D341Med (cell line): ENCODE measurements at regions not wholly inside any gene's neighbourhood (a gene's known extent, or its start where the extent isn't known, plus 50 kb on each side); places are given as distances from the start of the nearest gene placed in this dataset.

Experiments
- DNase-seq: peaks from one replicate; pipeline ENCODE4 v3.0.0; 2012; ENCODE audit warnings: low spot score

- no peak for DNase-seq
Measured at GRCh38 chr10:83252596-83252995, 886.7 kb upstream of the GHITM start.

- DNase-seq: no peak
Measured at GRCh38 chr10:83253011-83253671, 886.2 kb upstream of the GHITM start.

DNA sequence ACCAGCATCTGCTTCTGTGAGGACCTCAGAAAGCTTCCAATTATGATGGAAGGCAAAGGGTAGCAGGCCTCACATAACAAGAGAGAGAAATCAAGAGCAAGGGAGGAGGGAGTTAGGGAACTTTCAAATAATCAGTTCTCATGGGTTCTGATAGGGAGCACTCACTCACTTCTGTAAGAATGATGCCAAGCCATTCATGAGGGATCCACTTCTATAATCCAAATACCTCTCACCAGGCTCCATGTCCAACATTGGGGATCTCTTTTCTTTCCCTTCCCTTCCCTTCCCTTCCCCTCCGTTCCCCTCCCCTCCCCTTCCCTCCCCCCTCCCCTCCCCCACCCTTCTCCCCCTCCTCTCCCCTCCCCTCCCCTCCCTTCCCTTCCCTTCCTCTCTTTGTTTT lies 884.6 kb upstream of the GHITM start:
- DNase-seq: no peak

- DNase-seq: no peak
Measured at GRCh38 chr10:83262434-83262833, 876.9 kb upstream of the GHITM start.

DNA sequence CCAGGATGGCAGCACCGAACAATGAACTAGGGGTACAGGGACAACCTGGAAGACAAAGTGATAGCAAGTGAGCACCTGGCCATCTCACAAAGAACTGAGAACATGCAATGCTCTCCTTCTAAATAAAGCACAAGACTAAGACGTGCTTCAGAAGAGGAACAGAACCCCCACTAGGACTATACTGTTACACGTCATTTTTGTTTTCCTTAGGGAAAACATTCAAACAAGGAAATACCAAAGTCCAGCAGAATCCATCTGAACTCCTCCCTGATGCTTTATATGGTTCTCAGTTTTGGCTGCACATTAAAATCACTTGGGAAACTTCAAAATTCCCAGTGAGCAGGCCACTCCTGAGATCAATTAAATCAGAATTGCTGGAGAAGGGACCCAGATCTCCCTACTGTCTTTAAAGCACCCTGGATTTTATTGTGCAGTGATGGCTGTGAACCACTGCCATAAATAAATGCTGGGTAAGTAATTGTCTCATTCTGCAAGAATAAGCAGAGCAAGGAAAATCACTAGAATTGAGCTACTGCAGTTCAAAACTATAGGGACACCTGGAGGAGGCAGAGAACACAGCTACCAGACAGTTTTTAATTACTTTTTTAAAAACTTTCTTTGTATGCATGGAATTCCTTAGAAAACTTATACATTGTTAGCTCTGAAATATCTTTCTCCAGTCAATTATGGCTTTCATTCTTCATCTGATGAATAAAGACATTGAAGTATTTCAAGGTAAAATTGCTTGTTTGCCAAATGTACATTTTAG lies 866.5 kb upstream of the GHITM start:
- DNase-seq: no peak

DNA sequence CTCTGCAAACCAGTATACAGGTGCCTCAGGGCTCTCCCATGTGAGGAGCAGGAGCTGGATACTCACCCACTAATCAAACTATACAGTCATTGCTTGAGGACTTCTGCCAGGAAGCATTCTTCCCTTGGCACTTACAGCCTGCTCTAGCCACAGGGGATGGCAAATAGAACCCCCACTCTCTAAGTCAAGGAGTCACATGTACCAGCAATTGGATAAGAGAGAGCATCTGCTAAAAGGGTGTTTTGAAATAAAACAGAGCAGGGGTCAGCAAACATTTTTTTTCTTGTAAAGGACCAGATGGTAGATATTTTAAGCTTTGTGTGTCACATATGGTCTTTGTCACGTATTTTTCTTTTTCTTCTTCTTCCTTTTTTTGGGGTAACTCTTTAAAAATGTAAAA lies 865.2 kb upstream of the GHITM start:
- DNase-seq: no peak

DNA sequence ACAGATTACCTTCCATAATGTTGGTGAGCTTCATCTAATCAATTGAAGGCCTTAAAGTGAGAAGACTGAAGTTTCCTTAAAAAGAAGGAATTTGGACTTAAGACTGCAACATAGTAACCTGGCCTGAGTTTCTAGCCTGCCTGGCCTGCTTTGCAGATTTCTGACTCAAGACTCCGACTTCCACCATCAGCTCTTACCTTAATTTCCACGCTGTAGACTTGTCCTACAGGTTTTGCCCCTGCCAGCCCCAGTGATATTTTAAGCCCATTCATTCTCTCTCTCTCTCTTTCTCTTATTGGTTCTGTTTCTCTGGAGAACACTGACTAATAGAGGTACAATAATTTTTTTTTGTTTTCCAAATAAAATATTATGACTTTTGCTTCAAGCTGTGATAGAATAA lies 862.3 kb upstream of the GHITM start:
- no peak for DNase-seq

DNA sequence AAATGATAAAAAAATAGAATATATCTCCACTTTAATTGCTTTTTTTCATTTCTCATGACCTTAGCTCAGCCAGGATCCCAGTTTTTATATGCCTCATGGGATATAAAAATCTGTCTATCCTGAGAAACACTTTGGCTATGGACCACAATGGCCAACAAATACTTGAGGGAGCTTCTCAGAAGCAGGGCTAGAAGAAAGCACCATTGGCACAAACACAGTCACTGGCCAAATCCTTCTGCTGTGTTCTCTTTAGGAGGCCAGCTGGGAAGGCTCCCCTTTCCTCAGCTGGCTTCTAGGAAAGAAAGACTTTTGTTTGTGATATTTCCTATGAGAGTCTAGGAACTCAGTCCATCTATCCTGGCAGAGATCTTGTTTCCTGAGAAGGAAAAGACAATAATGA lies 856.2 kb upstream of the GHITM start:
- DNase-seq: no peak

- no peak for DNase-seq
Measured at GRCh38 chr10:83287374-83287773, 851.9 kb upstream of the GHITM start.

GRCh38 chr10:83289373-83289772 lies 849.9 kb upstream of the GHITM start:
- no peak for DNase-seq

GRCh38 chr10:83289948-83290347 lies 849.4 kb upstream of the GHITM start:
- no peak for DNase-seq

DNA sequence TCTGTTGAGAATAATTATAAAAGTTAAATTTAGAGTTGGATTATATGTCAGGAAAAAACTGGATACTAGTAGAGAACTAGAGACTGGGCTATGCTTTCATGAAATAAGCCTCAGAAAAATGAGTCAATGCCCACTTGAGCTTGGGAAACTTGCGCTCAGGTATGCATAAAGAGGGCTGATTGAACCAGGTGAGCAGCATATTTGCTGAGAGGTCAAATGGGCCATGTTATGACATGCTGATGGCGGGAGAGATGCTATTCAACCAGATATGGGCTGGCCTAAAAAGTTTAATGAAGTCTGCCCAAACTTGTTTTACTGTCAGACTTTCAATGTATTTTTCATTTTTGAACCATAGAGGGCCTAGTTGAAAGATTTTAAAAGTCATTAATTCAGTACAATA lies 837.6 kb upstream of the GHITM start:
- no peak for DNase-seq

DNA sequence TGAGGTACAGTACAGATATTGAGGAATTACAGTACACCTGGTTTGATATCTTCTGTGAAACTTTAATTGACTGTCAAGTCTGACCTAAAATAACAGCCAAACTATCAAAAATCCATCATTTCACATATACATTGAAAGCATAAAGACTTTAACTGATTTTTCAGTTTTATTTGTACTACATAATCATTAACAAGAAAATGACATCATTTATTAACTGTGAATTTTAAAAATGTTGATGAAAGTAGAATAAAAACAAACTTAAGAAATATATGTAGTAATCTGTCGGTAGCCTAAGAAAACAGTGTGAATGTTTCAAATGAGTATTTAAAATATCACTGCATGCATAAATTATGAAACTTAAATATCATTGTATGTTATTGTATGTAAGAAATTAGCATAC lies 836.7 kb upstream of the GHITM start:
- DNase-seq: no peak

DNA sequence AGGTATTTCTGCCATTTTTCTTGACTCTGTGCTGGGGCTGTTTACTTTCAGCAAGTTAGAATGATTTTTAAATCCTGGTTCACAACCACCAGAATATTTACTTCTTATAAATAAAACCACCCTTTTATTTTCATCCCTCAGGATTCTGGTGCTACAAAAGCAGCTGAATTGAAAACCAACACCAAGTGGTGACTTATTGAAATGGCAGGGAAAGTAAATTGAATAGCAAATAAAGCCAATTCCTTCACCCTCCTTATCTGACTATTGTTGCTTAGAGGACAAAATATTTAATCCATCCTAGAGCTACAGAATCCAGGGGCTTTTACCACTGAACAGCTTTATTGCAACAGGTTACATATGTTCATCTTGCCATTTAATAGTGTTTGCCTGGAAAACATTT lies 828.6 kb upstream of the GHITM start:
- no peak for DNase-seq

- DNase-seq: no peak
Measured at GRCh38 chr10:83312570-83312969, 826.7 kb upstream of the GHITM start.

DNA sequence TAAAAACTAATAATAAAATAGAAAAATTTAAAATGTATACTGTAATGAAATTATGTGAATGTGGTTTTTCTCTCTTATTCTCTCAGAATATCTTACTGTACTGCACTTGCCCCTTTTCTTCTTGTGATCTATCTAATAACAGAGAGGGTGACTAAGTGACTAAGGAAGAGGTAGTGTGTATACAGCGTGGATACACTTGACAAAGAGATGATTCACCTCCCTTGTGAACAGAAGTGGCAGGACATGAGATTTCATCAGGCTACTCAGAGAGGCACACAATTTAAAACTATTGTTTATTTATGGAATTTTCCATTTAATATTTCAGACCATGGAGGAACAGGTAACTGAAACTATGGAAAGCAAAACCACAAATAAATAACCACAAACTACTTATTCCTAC lies 806.6 kb upstream of the GHITM start:
- DNase-seq: no peak

DNA sequence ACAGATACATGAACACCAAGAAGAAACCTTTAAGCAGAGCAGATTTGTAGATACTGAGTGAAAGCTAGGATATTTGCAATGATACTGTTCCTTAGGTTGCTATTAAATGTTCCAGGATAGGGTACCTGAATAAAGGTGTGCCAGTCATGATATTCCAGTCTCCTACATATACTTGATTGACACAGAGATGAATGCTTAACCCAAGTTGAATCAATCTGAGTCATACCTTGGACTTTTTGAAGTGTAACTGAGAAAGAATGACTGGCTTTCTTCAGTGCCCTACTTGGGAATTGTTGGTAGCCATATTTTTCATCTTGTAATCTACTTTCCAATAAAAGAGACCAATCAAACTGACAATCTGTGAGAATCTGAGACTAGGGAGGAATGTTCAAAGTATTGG lies 805.7 kb upstream of the GHITM start:
- DNase-seq: no peak

GRCh38 chr10:83343676-83344075 lies 795.6 kb upstream of the GHITM start:
- DNase-seq: no peak

- DNase-seq: no peak
Measured at GRCh38 chr10:83346266-83346910, 792.9 kb upstream of the GHITM start.

DNA sequence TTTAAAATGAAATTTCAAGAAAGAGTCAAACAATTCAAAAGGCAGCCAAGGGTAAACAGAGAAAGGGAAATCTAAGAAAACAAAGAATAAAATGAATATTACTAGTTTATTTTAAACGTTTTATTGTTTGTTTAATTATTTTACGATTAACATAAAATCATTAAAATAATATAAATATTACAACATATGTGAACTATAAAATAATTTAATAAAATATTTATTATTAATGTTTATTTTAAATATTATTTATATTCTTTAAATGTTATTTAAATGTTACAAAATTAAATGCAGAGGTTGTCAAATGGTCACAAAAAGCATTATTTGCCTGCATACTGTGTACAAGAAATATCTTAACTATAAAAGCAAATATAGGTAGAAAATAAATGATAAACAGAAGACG lies 786.7 kb upstream of the GHITM start:
- DNase-seq: no peak

DNA sequence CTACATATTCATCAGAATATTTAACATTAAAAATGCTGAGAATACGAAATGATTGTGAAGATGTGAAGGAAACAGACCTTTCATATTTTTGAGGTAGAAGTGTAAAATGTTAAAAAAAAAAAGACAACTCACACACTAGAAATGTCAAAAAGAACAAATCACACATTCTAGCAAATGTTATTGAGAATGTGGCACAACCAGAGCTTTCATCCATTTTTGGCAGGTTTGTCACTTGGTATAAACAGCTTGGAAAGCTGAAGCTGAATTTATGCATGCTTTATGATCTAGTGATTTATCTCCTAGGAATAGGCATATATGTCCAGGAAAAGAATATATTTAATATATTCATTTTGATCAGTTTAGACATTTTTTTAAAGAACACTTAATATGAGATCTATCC lies 784.9 kb upstream of the GHITM start:
- no peak for DNase-seq

GRCh38 chr10:83357004-83357403 lies 782.3 kb upstream of the GHITM start:
- DNase-seq: no peak

DNA sequence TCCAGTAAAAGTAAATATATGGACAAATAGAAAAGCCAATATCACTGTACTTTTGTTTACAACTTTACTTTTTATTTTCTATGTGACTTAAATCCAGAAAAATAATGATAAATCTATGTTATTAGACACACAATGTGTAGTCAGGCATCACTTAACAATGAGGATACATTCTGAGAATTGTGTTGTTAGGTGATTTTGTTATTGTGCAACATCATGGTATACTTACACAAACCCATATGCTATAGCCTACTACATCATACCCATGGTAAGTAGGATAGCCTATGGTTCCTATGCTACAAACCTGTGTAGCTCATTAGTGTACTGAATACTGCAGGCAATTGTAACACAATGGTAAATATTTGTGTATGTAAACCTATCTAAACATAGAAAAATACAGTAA lies 781.7 kb upstream of the GHITM start:
- DNase-seq: no peak

DNA sequence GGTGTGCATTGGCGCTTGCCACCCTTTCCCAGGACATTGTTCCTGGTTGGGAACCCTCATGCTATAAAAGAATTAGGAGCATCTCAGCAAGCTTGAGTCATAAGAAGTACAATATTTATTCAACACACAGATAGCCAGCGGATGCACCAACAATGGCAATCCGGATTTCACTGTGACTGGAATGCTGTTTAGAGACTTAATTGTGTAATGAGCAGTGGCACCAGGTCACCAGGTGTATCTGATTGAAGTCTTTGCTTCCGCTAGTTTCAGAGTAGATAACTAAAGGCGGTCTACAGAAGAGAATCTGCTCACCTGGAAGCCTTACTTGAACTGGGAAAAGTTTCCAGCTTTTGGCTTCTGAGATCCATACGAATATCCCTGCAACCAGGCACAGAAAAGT lies 772.3 kb upstream of the GHITM start:
- DNase-seq: no peak
